ENCODE measurements at regions not wholly inside any gene's neighbourhood (a gene's known extent, or its start where the extent isn't known, plus 50 kb on each side); places are given as distances from the start of the nearest gene placed in this dataset.

DNA sequence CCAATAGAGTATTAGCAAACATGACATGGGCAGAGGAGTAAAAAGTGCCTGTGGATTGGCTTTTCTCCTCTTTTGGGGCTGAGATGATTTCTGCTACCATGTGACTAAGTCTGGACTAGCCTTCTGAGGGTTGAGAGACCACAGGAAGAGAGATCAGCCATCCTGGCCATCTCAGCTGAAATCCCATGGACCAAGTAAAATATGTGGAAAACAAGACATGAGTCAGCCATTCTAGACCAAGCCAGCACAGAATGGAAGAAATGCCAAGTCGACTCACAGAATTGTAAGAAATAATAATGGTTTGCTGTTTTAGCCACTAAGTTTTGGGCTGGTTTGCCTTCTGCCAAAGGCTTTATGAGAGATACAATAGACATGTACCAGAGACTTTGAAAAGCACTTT, 377.8 kb downstream of the CHSY3 start:
- no peak for TF ChIP-seq CTCF (IDR thresholded peaks at IDR 0.05)
- no peak for DNase-seq (ENCODE audit: low spot score)
- ATAC-seq (ENCODE audit: low FRiP score), result no peak

DNA sequence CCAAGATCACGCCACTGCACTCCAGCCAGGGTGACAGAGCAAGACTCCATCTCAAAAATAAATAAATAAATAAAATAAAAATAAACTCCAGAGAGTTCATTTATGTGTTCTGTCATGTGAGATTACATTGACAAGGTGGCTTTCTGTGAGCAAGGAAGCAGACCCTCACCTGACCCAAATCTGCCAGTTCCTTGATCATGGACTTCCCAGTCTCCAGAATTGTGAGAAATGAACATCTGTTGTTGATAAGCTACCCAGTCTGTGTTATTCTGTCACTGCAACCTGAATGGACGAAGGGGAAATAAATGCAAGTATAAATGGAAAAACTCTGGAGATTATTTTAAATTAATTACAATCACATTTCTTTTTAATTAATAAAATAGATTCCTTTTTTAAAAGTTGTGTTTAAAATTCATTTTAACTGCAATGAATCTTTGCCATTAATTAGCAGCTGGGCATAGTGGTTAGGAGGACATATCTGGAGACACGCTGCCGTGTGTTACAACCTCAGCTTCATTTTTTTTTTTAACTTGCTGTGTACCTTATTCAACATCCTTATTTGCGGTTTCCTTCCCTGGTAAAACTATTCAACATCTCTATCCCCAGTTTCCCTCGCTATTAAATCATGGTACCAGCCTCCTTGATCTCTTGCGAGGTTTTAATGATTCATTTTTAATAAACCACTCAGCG, 376.4 kb downstream of the CHSY3 start:
- no peak for DNase-seq (ENCODE audit: low spot score)
- TF ChIP-seq CTCF (IDR thresholded peaks at IDR 0.05), result no peak
- ATAC-seq (ENCODE audit: low FRiP score), result no peak

DNA sequence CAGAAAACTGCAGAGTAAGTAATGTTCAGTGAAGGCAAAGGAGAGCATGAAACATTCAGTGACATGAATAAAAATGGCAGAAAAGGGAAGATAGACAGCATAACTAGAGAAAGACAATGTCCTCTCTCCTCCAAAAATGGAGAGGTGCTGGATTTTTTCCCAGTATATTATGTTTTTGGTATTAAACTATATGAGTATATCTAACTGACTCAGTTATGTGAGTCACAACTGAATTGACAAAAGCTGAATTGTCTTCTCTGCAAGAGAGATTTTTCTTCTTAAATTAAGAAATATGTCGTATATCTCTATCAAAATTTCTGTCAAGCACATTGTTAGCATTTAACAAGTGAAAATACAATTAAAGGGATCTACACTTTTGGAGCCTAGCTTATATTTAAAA, 375.1 kb downstream of the CHSY3 start:
- no peak for DNase-seq (ENCODE audit: low spot score)
- ATAC-seq (ENCODE audit: low FRiP score), result no peak
- no peak for TF ChIP-seq CTCF (IDR thresholded peaks at IDR 0.05)

- ATAC-seq (ENCODE audit: low FRiP score) (no peak), DNase-seq (ENCODE audit: low spot score) (no peak)
- TF ChIP-seq CTCF (IDR thresholded peaks at IDR 0.05), result no peak
Measured at GRCh38 chr5:130278136-130278535, 373.9 kb downstream of the CHSY3 start.

DNA sequence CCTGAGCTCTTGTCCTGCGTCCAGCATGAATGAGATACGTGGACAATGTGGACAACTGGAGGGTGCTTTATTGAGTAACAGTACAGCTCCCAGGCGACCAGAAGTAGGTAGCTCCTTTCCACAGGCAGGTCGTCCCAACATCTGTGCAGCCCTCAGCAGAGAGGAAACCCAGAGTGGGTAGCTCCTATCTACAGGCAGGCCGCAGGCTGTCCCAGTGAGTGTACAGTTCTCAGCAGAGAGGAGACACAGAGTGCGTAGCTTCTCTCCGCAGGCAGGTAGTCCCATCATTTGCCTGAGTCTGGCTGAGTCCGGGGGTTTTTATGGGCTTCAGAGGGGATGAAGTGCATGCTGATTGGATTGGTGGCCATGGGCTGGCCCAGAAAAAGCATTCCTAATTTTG, 373.3 kb downstream of the CHSY3 start:
- DNase-seq (ENCODE audit: low spot score) (no peak), ATAC-seq (ENCODE audit: low FRiP score) (no peak)
- TF ChIP-seq CTCF (IDR thresholded peaks at IDR 0.05), result no peak

DNA sequence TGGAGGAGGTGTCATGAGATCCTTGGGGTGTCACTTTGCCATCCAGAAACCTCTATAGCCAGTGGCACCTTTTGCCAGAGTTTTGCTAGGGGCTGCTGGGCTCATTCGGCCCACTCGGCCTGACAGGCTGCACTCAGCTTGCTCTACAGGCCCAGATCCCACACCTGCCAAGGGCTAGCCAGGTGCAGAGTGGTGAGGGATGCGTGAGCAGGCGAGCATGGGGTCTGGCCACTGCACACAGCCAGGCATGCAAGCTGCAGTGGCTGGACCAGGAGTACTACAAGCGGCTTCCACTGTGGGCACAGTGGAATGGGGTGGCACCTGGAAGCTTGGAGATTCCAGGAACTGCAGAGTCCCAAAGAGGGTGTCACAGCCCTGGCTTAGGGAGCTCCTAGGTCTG, 372.7 kb downstream of the CHSY3 start:
- no peak for DNase-seq (ENCODE audit: low spot score)
- no peak for ATAC-seq (ENCODE audit: low FRiP score)
- TF ChIP-seq CTCF (IDR thresholded peaks at IDR 0.05), result no peak

GRCh38 chr5:130272837-130273236, 368.6 kb downstream of the CHSY3 start:
- DNase-seq (ENCODE audit: low spot score) (no peak), ATAC-seq (ENCODE audit: low FRiP score) (no peak)
- TF ChIP-seq CTCF (IDR thresholded peaks at IDR 0.05), result no peak
